Left kidney (tissue), 1 donor: ENCODE measurements at regions not wholly inside any gene's neighbourhood (a gene's known extent, or its start where the extent isn't known, plus 50 kb on each side); places are given as distances from the start of the nearest gene placed in this dataset.
"Not testable (repeated sequence)": the region's sequence is repeated elsewhere in the genome, so short reads cannot be mapped to it uniquely, and the experiment has no call there.

Experiments used
- DNase-seq: peaks from one replicate; pipeline ENCODE4 v3.0.0-alpha.2; 2013

DNA sequence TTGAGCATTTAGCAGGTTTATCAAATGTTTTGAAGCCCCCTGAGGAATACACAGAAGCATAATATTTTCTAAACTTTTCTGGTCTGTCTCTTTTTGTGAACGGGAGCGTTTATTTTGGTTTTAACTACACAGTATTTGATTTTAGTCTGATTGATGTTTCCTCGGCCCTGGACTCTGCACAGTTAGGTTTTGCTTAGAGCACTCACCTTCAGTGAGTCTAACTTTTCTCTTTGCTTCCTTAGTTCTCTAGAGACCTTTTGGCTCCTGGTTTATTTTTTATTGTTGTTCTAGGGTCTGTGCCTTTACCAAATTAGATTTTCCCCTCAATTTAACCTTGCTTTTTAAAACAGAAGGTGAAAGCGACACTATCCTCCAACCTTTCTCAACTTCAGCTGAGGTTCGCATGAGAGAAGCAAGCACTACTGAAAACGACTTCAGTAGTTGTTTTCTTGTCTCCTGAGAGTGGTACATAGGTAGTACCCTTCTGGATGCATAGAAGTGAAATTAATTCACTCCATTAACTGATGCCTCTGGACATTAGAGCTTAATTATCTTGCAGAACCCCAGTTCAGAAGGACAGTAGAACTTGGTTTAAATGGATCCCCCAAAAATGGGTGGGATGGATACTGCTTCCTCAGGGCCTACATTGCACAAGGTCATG, 166.7 kb upstream of the ELL2 start:
- no peak for DNase-seq

DNA sequence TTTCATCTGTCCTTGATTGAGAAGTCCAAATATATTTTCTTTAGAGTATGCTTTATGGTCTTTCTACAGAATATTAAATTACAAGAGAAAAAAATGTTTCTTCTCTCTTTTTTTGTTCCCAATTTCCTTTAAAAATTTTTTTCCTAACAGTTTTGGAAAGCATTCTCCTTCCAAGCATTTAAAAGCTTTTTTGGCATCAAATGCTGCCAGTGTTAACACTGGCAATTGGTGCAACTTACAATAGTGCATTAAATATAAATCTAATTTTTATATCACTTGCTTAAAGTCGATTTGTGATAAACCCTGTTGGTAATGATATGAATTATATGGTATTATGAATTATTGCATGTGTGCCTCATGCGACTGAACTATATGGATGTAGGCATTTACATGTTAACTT, 165.9 kb upstream of the ELL2 start:
- no peak for DNase-seq

GRCh38 chr5:96125231-96125891, 163.7 kb upstream of the ELL2 start:
- no peak for DNase-seq

- DNase-seq: no peak
These were observed 162.9 kb upstream of the ELL2 start for GRCh38 chr5:96124589-96124988.

GRCh38 chr5:96123418-96123817, 161.8 kb upstream of the ELL2 start:
- DNase-seq: no peak

DNA sequence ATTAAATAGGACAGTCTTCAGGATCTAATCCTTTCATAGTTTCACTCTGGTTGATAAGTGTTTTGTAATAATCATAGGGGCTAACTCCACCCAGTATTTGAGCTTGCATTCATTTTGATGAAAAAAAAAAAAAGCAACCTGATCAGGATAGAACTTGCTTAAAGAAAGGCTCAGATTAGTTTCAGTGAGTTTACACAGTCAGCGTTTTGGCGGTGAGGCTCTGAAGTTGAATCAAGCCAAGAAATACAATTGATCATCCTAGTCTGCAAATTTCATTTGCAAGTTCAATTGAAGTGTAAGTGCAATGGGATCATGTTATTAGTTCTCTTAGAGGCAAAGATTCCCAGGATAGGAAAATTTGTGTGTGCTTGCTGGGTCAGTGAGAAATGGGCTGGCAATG, 159.7 kb upstream of the ELL2 start:
- no peak for DNase-seq

DNA sequence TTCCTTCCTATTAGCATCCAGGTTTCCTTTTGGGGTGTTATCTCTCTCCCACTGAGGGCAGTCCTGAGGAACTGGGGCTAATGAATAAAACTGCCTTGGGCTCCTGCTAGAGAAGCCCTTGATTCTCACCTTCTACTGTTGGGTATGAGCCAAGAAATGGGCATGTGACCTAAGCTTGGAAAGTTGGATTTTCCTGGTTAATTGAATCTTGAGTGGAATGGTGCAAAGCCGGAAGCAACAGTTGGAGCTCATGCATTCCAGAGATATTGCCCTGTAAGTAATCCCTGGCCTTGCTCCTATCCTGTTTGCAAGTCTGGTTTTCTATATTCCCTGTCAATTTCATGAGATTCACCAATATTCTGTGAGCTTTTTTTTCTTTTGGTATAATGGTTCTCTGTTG, 158.5 kb upstream of the ELL2 start:
- DNase-seq: no peak

DNA sequence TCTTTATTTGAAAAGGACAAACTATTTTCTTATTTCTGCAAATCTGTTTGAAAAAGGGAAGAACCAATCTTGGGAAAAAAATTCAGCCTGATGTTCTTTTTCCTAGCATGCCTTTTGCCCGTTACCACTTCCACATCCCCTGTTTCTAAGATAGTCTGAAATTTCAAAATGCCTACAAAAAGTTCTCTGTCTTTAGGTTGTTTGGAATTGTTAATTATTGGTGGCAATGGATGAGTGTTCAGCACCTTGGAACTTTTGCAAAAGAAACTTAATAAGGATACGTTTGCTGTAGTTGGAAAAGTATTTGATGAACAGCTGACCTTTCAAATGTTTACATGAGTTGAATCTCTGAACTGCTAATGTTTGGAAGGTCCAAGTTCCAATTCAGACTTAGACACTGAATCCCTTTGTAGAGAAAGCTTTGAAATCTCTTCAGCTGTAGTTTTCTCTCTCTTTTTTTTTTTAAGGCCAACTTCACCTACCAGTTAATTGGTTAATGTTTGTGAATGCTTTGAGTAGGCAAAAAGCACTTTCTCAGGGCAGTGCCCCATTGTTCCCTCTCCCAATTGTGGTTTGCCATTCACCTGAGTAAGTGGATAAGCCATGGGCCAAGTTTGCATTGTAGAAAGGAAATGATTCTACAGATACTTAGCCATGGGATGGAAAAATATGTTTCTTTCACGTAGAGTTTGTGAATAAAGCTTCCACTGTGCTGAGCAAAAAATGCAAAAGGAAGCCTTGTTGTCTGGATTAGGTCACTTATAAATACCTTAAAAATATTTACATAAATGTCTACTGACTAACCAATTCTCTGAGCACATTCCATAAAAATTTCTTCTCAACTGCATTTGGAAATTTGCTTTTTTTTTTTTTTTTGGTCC, 156.4 kb upstream of the ELL2 start:
- DNase-seq: no peak

DNA sequence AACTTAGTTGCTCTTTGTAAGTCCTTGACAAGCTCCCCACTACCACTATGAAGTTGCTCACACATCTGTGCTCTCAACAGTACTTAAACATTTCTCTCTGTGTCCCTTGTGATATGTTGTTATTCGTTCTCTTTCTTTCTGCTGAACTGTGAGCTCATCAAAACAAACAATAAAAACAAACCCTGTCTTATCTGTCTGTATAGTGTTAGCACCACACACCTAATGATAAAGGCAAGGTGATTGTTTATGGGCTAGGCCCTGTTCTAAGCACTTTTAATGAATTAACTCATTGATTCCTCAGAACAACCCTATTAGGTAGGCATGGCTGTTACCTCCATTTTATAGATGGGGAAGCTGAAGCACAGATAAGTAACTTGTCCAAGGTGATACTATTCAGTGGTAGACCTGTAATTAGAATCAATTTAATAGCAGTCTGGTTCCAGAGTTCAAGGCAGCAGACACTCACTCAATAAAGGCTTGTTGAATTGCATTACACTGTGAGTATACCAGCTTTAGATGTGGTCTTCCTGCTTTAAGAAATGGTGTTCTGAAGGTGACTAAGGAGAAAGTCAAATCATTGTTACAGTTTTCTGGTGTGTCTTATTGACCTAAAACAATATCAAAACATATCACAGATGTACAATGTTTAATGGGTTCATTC, 153.6 kb upstream of the ELL2 start:
- DNase-seq: no peak

DNA sequence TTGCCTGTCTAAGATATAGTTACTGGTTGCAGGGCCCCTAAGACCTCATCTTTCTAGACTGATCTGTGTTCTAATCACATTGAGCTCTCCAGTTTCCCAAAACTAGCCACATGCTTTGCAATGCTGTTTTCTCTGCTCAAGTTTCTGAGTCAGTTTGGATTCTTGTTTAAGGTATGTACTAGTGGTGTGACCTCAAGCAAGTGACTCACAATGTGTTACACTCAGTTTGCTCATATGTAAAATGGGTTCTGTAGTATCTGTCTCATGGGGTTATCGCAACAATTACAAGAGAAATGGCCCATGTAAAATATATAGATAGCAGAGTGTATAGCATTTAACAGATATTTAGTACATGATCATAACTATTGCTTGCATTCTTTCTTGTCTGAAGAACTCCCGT, 153.1 kb upstream of the ELL2 start:
- DNase-seq: no peak

- no peak for DNase-seq
These were observed 151.7 kb upstream of the ELL2 start for GRCh38 chr5:96113170-96113939.

GRCh38 chr5:96112703-96113102, 151.1 kb upstream of the ELL2 start:
- no peak for DNase-seq

- DNase-seq: no peak
These were observed 150.5 kb upstream of the ELL2 start for GRCh38 chr5:96112123-96112670.

GRCh38 chr5:96111080-96111756, 149.6 kb upstream of the ELL2 start:
- DNase-seq: no peak

GRCh38 chr5:96110300-96110699, 148.6 kb upstream of the ELL2 start:
- DNase-seq: no peak

- not testable (repeated sequence) for DNase-seq
These were observed 147.0 kb upstream of the ELL2 start for GRCh38 chr5:96108629-96109028.

DNA sequence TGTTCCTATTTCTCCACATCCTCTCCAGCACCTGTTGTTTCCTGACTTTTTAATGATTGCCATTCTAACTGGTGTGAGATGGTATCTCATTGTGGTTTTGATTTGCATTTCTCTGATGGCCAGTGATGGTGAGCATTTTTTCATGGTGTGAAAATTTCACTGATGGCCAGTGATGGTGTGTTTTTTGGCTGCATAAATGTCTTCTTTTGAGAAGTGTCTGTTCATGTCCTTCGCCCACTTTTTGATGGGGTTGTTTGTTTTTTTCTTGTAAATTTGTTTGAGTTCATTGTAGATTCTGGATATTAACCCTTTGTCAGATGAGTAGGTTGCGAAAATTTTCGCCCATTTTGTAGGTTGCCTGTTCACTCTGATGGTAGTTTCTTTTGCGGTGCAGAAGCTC, 142.2 kb upstream of the ELL2 start:
- DNase-seq: not testable (repeated sequence)

DNA sequence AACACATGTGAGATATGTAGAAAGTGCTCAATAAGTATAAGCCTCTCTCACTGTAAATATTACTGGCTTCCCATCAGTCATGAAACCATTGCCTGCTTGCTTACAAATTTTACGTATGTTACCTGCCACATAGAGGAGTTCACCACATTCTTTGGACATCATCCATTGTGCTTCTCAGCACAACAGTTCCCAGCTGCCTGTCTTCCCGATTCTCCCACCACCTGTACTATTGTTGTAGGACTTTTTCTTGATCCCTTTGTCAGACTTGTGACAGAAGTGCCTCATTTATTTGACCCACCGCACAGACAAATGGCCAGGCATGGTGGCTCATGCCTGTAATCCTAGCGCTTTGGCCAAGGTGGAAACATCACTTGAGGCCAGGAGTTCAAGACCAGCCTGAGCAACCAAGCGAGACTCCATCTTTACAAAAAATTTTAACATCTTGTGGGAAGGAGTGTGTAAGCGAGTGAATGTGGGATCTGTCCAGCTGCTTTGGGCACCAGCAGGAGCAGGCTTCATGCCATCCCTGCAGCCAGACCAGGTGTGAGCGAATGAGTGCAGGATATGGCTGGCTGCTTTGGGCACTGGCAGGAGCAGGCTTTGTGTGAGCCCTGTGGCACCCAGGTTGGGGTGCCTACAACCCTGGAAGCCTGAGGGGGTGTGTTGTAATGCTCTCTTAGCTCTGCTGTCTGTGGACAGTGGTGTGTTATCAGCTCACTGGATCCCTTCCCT, 139.9 kb upstream of the ELL2 start:
- DNase-seq: no peak

DNA sequence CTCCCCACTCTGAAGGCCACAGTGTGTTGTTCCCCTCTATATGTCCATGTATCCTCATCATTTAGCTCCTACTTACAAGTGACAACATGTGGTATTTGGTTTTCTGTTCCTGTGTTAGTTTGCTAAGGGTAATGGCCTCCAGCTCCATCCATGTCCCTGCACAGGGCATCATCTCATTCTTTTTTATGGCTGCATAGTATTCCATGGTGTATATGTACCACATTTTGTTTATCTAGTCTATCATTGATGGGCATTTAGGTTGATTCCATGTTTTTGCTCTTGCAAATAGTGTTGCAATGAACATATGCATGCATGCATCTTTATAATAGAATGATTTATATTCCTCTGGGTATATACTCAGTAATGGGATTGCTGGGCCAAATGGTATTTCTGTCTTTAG, 135.8 kb upstream of the ELL2 start:
- not testable (repeated sequence) for DNase-seq

- DNase-seq: no peak
These were observed 135.1 kb upstream of the ELL2 start for GRCh38 chr5:96096724-96097123.
